ENCODE measurements at regions not wholly inside any gene's neighbourhood (a gene's known extent, or its start where the extent isn't known, plus 50 kb on each side); places are given as distances from the start of the nearest gene placed in this dataset.

GRCh38 chr3:194837457-194838127 lies 151.9 kb downstream of the FAM43A start:
- no peak for DNase-seq (ENCODE audit: low read depth)

GRCh38 chr3:194838236-194838635 lies 152.6 kb downstream of the FAM43A start:
- no peak for DNase-seq (ENCODE audit: low read depth)

DNA sequence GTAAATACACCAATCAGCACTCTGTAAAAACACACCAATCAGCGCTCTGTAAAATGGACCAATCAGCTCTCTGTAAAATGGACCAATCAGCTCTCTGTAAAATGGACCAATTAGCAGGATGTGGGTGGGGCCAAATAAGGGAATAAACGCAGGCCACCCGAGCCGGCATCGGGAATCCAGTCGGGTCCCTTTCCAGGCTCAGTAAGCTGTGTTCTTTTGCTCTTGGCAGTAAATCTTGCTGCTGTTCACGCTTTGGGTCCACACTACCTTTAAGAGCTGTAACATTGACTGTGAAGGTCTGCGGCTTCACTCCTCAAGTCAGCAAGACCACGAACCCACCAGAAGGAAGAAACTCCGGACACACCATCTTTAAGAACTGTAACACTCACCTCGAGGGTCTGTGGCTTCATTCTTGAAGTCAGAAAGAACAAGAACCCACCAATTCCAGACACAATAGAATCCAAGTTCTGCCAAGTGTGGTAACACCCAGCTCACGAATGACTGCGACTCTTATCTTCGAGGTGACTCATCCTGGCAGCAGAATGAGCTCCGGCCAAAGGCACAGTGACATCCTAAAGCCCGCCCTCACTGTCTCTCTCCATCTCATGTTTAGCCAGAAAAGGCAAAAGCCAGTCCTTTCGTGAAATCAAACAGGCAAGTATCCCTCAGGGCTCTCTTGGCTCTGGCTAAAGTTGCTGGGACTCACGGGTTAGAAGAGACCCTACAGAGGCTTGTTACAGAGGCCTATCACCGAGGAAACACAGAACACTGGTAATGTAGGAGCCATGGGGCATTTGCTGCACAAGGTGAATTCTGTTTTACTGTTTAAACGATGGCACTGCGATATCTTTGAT lies 155.2 kb downstream of the FAM43A start:
- no peak for DNase-seq (ENCODE audit: low read depth)

GRCh38 chr3:194841515-194841841 lies 155.8 kb downstream of the FAM43A start:
- DNase-seq (ENCODE audit: low read depth) = no peak

GRCh38 chr3:194843556-194843955 lies 157.9 kb downstream of the FAM43A start:
- no peak for DNase-seq (ENCODE audit: low read depth)

DNA sequence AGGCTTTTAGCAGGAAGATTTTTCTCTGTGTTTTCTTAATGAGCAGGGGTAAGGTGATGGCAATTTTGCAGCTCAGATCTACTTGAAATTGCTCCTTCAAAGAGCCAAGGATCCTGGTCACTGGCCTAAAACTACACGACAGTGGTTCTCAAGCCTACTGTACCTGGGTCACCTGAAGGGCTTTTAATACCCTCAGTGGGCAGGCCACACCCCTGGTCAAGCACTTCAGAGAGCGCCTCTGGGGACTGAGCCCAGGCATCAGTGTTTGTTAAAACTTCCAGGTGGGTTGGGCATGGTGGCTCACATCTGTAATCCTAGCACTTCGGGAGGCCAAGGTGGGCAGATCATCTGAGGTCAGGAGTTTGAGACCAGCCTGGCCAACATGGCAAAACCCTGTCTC lies 158.4 kb downstream of the FAM43A start:
- no peak for DNase-seq (ENCODE audit: low read depth)

- DNase-seq (ENCODE audit: low read depth) = no peak
Observed at GRCh38 chr3:194849166-194849875, 163.6 kb downstream of the FAM43A start.

DNA sequence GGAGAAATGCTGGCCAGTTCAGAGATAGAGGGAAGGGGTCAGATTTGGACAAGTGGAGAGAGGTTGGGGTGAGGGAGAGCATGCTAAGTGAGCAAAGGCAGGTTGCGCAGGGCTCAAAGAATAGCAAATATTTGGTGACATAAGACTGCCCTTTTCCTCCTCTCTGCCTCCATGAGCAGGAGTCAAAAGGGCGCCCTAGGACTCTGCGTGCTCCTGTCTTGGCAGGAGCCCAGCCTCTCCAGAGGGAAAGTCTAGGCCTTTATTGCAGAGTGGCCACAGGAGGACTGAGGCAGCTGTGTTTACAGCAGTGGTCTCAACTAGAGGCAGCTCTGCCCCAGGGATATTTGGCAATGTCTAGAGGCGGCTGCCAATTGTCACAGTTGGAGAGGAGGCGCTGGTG lies 165.6 kb downstream of the FAM43A start:
- no peak for DNase-seq (ENCODE audit: low read depth)

- no peak for DNase-seq (ENCODE audit: low read depth)
Observed at GRCh38 chr3:194851941-194852340, 166.3 kb downstream of the FAM43A start.

DNA sequence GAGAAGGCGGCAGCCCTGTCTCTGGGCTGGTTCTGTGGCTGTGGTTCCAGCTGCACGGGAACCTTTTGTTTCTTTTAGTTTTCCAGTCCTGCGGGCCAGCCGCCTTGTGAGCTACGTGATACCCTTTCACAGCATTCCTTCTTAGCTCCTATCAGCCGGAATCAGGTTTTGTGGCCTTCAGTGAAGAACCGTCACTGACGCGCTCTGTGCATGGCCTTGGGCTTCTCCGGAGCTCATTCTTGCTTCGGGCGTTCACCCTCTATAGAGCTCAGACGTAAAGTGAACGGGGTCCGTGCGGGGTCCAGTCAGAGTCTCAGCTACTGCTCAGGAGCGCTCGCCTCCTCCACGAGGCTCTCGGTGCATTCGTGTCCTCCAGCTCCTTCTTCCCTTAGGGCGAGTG lies 166.7 kb downstream of the FAM43A start:
- no peak for DNase-seq (ENCODE audit: low read depth)

DNA sequence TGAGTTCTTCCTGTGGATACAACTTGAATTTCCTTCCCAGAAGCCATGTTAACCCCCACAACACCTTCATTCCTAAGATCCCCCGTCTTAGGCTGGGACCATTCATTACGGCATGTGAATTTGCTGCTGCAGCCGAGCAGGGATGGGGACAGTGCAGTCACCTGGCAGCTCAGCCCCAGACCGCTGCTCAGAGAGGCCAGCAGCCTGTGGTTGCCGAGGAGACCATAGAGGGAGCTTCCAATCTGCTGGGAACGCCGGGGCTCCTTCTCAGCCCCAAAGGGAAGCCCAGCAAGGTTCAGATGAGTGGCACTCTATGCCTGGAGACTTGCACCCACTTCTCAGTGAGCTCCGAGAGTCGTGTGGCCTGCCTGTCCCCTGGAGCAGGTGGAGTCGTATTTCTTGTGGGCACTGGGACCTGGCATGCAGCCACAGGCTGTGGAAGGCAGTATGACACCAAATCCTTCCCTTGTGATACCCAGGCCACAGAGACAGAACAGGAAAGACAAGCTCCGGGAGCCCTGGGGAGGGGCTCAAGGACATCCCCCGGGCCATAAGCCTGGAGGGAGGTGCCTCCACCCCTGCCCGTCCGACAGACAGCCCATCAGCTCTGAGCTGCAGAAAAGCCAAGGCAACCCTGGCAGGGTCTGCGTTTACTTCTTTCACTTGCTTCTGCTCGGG lies 167.3 kb downstream of the FAM43A start:
- no peak for DNase-seq (ENCODE audit: low read depth)

- DNase-seq (ENCODE audit: low read depth) = no peak
Observed at GRCh38 chr3:194854206-194854605, 168.5 kb downstream of the FAM43A start.

DNA sequence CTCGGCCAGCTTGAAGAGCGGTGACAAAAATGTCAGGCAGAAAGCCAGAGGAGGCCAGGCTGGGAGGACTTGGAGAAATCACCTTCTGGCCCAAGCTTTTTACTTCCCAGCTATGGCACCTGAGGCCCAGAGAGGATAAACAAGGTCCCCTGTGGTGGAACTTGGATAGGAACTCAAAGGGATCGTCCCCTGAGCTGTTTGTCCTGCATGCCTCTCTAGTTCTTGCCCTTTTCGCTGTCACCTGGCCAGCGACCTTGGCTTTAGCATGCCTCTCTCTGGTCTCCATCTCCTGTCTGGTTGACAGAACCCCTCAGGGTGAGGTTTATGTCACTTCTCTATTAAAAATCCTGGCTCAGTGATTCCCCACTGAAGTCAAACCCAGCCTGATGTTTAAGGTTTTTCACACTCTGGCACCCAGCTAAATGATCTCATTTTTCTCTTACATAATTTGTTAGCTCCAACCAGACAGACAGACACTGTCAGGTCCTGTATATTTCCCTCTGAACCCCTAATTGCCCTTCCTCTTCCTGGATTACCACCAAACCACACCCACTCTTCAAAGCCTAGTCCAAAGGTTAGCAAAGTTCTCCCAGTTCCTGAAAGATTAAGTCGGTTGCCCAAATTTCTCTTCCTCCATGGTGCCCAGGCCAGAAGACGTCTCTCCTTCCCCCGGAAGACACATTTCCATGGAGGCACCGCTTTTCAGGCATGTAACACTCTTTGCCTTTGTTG lies 169.1 kb downstream of the FAM43A start:
- DNase-seq (ENCODE audit: low read depth) = no peak

- no peak for DNase-seq (ENCODE audit: low read depth)
Observed at GRCh38 chr3:194856296-194856695, 170.6 kb downstream of the FAM43A start.

GRCh38 chr3:194857469-194858113 lies 171.9 kb downstream of the FAM43A start:
- no peak for DNase-seq (ENCODE audit: low read depth)

DNA sequence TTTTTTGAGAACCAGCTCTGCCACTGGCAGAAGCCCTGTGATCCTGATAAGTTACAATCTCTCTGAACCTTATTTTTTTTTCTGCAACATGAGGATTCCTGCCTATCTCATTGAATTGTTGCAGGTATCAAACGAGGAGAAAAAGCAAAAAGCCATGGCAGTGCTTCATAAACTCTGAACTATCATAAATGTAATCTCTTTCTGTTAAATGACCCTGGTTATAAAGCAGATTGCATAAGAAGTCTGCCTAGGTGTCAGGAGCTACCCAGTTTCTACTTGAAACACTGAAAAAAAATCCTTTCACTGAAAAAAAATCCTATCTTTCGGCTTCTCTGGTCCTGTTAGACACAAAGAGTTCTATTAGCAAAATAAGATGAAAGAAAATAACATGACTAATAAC lies 172.7 kb downstream of the FAM43A start:
- no peak for DNase-seq (ENCODE audit: low read depth)

DNA sequence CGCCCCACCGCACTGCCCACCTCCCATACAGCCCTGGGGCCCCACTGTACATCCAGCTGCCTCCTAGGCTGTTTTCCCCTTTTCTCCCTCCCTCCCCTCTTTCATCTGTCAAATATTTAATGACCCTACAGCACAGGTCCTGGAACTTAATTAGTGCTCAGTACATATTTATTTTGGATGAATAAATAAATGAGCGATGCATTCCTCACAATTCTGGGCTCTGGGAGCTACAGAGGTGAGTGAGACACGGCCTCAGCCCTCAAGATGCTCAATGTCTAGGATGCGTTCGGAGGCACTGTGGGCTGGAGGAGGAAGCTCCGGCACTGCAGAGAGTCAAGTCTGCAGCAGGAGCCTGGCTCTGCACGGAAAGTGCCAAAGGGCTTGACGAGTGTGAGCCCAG lies 175.0 kb downstream of the FAM43A start:
- DNase-seq (ENCODE audit: low read depth) = no peak

GRCh38 chr3:194861375-194861774 lies 175.7 kb downstream of the FAM43A start:
- DNase-seq (ENCODE audit: low read depth) = no peak

- DNase-seq (ENCODE audit: low read depth) = no peak
Observed at GRCh38 chr3:194865061-194865460, 179.4 kb downstream of the FAM43A start.

DNA sequence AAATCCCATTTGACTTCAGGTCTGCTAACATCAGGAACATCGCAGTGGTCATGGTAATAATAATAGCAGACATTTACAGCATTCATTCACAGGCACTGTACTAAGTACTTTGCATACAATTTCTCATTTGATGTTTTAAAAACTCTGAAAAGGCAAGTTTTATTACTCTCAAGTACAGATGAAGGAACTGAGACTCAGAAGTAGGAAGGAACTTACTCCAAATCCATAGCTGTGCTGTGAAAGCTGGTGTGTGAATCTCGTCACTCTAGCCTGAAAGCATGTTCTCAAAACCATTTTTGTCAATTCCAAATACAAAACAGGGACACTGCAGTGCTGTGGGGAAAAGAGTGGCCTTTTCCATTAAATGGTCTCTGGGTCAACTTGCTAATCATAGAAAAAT lies 179.9 kb downstream of the FAM43A start:
- DNase-seq (ENCODE audit: low read depth) = no peak

DNA sequence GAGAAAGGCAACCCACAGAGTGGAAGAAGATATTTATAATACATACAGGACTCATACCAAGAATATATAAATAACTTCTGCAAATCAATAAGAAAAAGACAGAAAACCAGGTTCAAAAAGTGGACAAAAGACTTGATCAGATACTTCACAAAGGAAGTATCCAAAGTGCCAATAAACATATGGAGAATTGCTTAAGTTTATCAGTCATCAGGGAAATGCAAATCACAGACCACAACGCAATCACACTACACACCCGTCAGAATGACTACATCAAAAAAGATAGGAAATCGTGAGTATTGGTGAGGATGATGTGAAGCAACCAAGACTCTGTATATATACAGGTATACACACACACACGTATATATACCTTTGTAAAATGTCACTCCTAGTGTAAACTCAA lies 180.6 kb downstream of the FAM43A start:
- DNase-seq (ENCODE audit: low read depth) = no peak
